Caco-2 (cell line): ENCODE measurements at regions not wholly inside any gene's neighbourhood (a gene's known extent, or its start where the extent isn't known, plus 50 kb on each side); places are given as distances from the start of the nearest gene placed in this dataset.
"Not testable (repeated sequence)": the region's sequence is repeated elsewhere in the genome, so short reads cannot be mapped to it uniquely, and the experiment has no call there.

Experiments
- BruUV-seq: library from RNA; stranded (reverse); fragments of 400-500 nt; replicated peaks from 2 replicates; lab custom pipeline; 2021; lab: Mats Ljungman, UMichigan
- CTCF ChIA-PET: fragments of 300-600 bp; sonication (Branson Sonifier 250); formaldehyde crosslinking; loops from one replicate; lab custom pipeline; 2022; ENCODE audit warnings: antibody characterized with exemption; lab: Charles Lee
- POLR2A ChIA-PET: fragments of 300-600 bp; sonication (Branson Sonifier 250); formaldehyde crosslinking; loops from one replicate; lab custom pipeline; 2022; ENCODE audit warnings: antibody characterized with exemption; lab: Charles Lee
- DNase-seq, 2 experiments: peaks; one replicate each; pipeline versions ENCODE4 v3.0.0 to v3.0.0-alpha.2; 2020 to 2022
- H3K27me3 ChIP-seq: replicated peaks from 2 replicates; pipeline ENCODE4 v1.6.0; 2011; ENCODE audit warnings: low read length; ENCODE audit not compliant: control insufficient read depth, insufficient read depth
- H3K36me3 ChIP-seq: 2 replicates; pipeline ENCODE4 v1.5.1; 2011; ENCODE audit warnings: low read length; ENCODE audit not compliant: control insufficient read depth, insufficient read depth
- H3K4me1 ChIP-seq: fragments of 250-450 bp; sonication (Bioruptor Pico); 2 replicates; pipeline ENCODE4 v1.5.1; 2020; ENCODE audit warnings: mild to moderate bottlenecking
- H3K4me3 ChIP-seq: 2 replicates; pipeline ENCODE4 v1.5.1; 2011; ENCODE audit warnings: low read depth, mild to moderate bottlenecking, control low read depth, low read length
- H3K9me3 ChIP-seq: fragments of 250-450 bp; sonication (Bioruptor Pico); 2 replicates; pipeline ENCODE4 v1.5.1; 2020; ENCODE audit warnings: mild to moderate bottlenecking, moderate library complexity
- H3K27ac Mint-ChIP-seq: one replicate; pipeline ENCODE4 v1.8.0; 2022; ENCODE audit warnings: mixed read lengths; ENCODE audit not compliant: unreplicated experiment
- H3K27me3 Mint-ChIP-seq: one replicate; pipeline ENCODE4 v1.8.0; 2022; ENCODE audit warnings: mixed read lengths; ENCODE audit not compliant: insufficient read depth, unreplicated experiment
- H3K36me3 Mint-ChIP-seq: one replicate; pipeline ENCODE4 v1.8.0; 2022; ENCODE audit warnings: mild to moderate bottlenecking, mixed read lengths; ENCODE audit not compliant: insufficient read depth, unreplicated experiment
- H3K4me1 Mint-ChIP-seq: one replicate; pipeline ENCODE4 v1.8.0; 2022; ENCODE audit warnings: low read depth, mixed read lengths; ENCODE audit not compliant: unreplicated experiment
- H3K4me3 Mint-ChIP-seq: one replicate; pipeline ENCODE4 v1.8.0; 2022; ENCODE audit warnings: mild to moderate bottlenecking, moderate library complexity, mixed read lengths; ENCODE audit not compliant: unreplicated experiment
- H3K9me3 Mint-ChIP-seq: one replicate; pipeline ENCODE4 v1.8.0; 2022; ENCODE audit warnings: mixed read lengths; ENCODE audit not compliant: unreplicated experiment
- CTCF ChIP-seq, 2 experiments: fragments of 200-600 bp in 1 of 2; IDR thresholded peaks; 1 replicate in 1 of 2; 2 replicates in 1 of 2; pipeline versions ENCODE4 v1.5.1 to v1.8.0; 2011 to 2022; ENCODE audit warnings: antibody characterized with exemption in 1 of 2, control low read depth in 1 of 2, inconsistent platforms in 1 of 2, low read depth in 1 of 2, low read length in 1 of 2, mild to moderate bottlenecking in 1 of 2, moderate library complexity in 1 of 2; ENCODE audit not compliant: insufficient read depth in 1 of 2, severe bottlenecking in 1 of 2, unreplicated experiment in 1 of 2
- intact Hi-C: fragments of 100-400 bp; cut with micrococcal nuclease; formaldehyde crosslinking; loops from one replicate; pipeline ENCODE4 v1.10.0; 2022; ENCODE audit not compliant: unreplicated experiment

- no peaks in the 10 kb centered on the region for H3K4me1 ChIP-seq
- CTCF ChIA-PET, result no interaction called here
- H3K9me3 Mint-ChIP-seq, result no peaks in the 10 kb centered on the region
- no peaks in the 10 kb centered on the region for H3K4me1 Mint-ChIP-seq
- no TSS peak for BruUV-seq
- H3K36me3 Mint-ChIP-seq, result no peaks in the 10 kb centered on the region
- intact Hi-C loops, result no loop called here
- no peaks in the 10 kb centered on the region for H3K27me3 ChIP-seq
- POLR2A ChIA-PET, result no interaction called here
- peak in 1 of 2 experiments; percentile 9 for DNase-seq
- no peaks in the 10 kb centered on the region for H3K36me3 ChIP-seq
- H3K9me3 ChIP-seq, result no peaks in the 10 kb centered on the region
- no peak overlapping the region for H3K4me3 Mint-ChIP-seq
- no peak for TF ChIP-seq CTCF (IDR thresholded peaks at IDR 0.05; ENCODE audit: insufficient read depth in 1 of 2, low read depth in 1 of 2, low read length in 1 of 2, severe bottlenecking in 1 of 2, unreplicated experiment in 1 of 2)
- peaks cover 2% of the 10 kb centered on the region for H3K27me3 Mint-ChIP-seq
- H3K4me3 ChIP-seq, result no peak overlapping the region
- no peak overlapping the region for H3K27ac Mint-ChIP-seq
These were observed 122.5 kb upstream of the RFX3 start for GRCh38 chr9:3648266-3648665.

- no peaks in the 10 kb centered on the region for H3K4me1 ChIP-seq
- H3K36me3 Mint-ChIP-seq, result no peaks in the 10 kb centered on the region
- intact Hi-C loops, result loop anchor here (1.0 kb wide), 1 partner anchor 180 kb away; no protein-coding TSS in a partner anchor
- no peaks in the 10 kb centered on the region for H3K4me1 Mint-ChIP-seq
- no peaks in the 10 kb centered on the region for H3K27me3 ChIP-seq
- no peak overlapping the region for H3K4me3 ChIP-seq
- H3K9me3 ChIP-seq, result no peaks in the 10 kb centered on the region
- CTCF ChIA-PET, result no interaction called here
- BruUV-seq, result no TSS peak
- no peaks in the 10 kb centered on the region for H3K27me3 Mint-ChIP-seq
- DNase-seq, result no peak
- H3K4me3 Mint-ChIP-seq, result no peak overlapping the region
- H3K9me3 Mint-ChIP-seq, result no peaks in the 10 kb centered on the region
- POLR2A ChIA-PET, result no interaction called here
- TF ChIP-seq CTCF (IDR thresholded peaks at IDR 0.05; ENCODE audit: insufficient read depth in 1 of 2, low read depth in 1 of 2, low read length in 1 of 2, severe bottlenecking in 1 of 2, unreplicated experiment in 1 of 2), result no peak
- H3K27ac Mint-ChIP-seq, result no peak overlapping the region
- H3K36me3 ChIP-seq, result no peaks in the 10 kb centered on the region
These were observed 121.9 kb upstream of the RFX3 start for GRCh38 chr9:3647652-3648051.

GRCh38 chr9:3646226-3646625 is 120.4 kb upstream of the RFX3 start:
- CTCF ChIA-PET, result no interaction called here
- no peak overlapping the region for H3K4me3 Mint-ChIP-seq
- POLR2A ChIA-PET, result no interaction called here
- no peaks in the 10 kb centered on the region for H3K4me1 Mint-ChIP-seq
- DNase-seq, result no peak
- Histone ChIP-seq H3K4me3 (no peak overlapping the region), H3K36me3 (no peaks in the 10 kb centered on the region), H3K9me3 (no peaks in the 10 kb centered on the region), H3K27me3 (no peaks in the 10 kb centered on the region), H3K4me1 (no peaks in the 10 kb centered on the region)
- no peaks in the 10 kb centered on the region for H3K36me3 Mint-ChIP-seq
- no peak for TF ChIP-seq CTCF (IDR thresholded peaks at IDR 0.05; ENCODE audit: insufficient read depth in 1 of 2, low read depth in 1 of 2, low read length in 1 of 2, severe bottlenecking in 1 of 2, unreplicated experiment in 1 of 2)
- no peak overlapping the region for H3K27ac Mint-ChIP-seq
- no peaks in the 10 kb centered on the region for H3K27me3 Mint-ChIP-seq
- H3K9me3 Mint-ChIP-seq, result no peaks in the 10 kb centered on the region
- BruUV-seq, result no TSS peak
- intact Hi-C loops, result no loop called here

GRCh38 chr9:3642075-3642474 is 116.3 kb upstream of the RFX3 start:
- CTCF ChIA-PET, result not testable (repeated sequence)

More at GRCh38 chr9:3642075-3642474, 116.3 kb upstream of the RFX3 start:
- H3K27me3 Mint-ChIP-seq, H3K27me3 ChIP-seq, H3K4me1 Mint-ChIP-seq, BruUV-seq, H3K4me3 ChIP-seq, H3K9me3 ChIP-seq, H3K36me3 Mint-ChIP-seq, H3K9me3 Mint-ChIP-seq, H3K27ac Mint-ChIP-seq, DNase-seq, H3K4me3 Mint-ChIP-seq, H3K4me1 ChIP-seq, intact Hi-C loops, H3K36me3 ChIP-seq: not testable (repeated sequence)
- POLR2A ChIA-PET, result interaction anchor here (0.6 kb wide), 1 partner anchor 574 kb away, joined by 3 read pairs; no protein-coding TSS in a partner anchor
